Keratinocyte (primary cell): ENCODE measurements at regions not wholly inside any gene's neighbourhood (a gene's known extent, or its start where the extent isn't known, plus 50 kb on each side); places are given as distances from the start of the nearest gene placed in this dataset.
A peak's percentile ranks its signal among the peaks of the same experiment; 100 is the strongest.

Source experiments
- DNase-seq: peaks from one replicate; pipeline ENCODE4 v3.0.0-alpha.2; 2011; ENCODE audit warnings: low read depth, missing footprints, low spot score
- FAIRE-seq: peaks from 2 replicates; lab custom pipeline; 2011; peaks lifted over from hg19 to GRCh38; lab: Jason Lieb, UNC
- H2AFZ ChIP-seq: 2 replicates; pipeline ENCODE4 v1.6.0; 2012; ENCODE audit warnings: low read length, control low read depth, inconsistent platforms; ENCODE audit not compliant: control insufficient read depth
- H3K27ac ChIP-seq: 2 replicates; pipeline ENCODE4 v1.5.1; 2011; ENCODE audit warnings: low read length; ENCODE audit not compliant: control insufficient read depth, insufficient read depth
- H3K27me3 ChIP-seq: 3 replicates; pipeline ENCODE4 v1.6.0; 2011; ENCODE audit warnings: low read length; ENCODE audit not compliant: control insufficient read depth, insufficient read depth; ENCODE audit errors: extremely low read depth
- H3K36me3 ChIP-seq, 2 experiments: 2 replicates in 1 of 2; 3 replicates in 1 of 2; pipeline ENCODE4 v1.5.1; 2011; ENCODE audit warnings: low read length in 2 of 2, mild to moderate bottlenecking in 1 of 2; ENCODE audit not compliant: control insufficient read depth in 2 of 2, insufficient read depth in 2 of 2; ENCODE audit errors: extremely low read depth in 1 of 2
- H3K4me1 ChIP-seq: 3 replicates; pipeline ENCODE4 v1.5.1; 2011; ENCODE audit warnings: low read length; ENCODE audit not compliant: control insufficient read depth, insufficient read depth; ENCODE audit errors: extremely low read depth
- H3K4me2 ChIP-seq: 3 replicates; pipeline ENCODE4 v1.6.0; 2011; ENCODE audit warnings: low read depth, low read length; ENCODE audit not compliant: control insufficient read depth, insufficient read depth; ENCODE audit errors: extremely low read depth
- H3K4me3 ChIP-seq, 3 experiments: fragments of 200-600 bp in 1 of 3; sonication (generic) in 1 of 3; 2 replicates in 2 of 3; 3 replicates in 1 of 3; pipeline ENCODE4 v1.5.1; 2011 to 2016; ENCODE audit warnings: low read length in 3 of 3, mild to moderate bottlenecking in 3 of 3, control low read depth in 2 of 3, inconsistent platforms in 1 of 3, low read depth in 1 of 3, mixed read lengths in 1 of 3, mixed run types in 1 of 3, moderate library complexity in 1 of 3; ENCODE audit not compliant: control insufficient read depth in 2 of 3, insufficient read depth in 2 of 3; ENCODE audit errors: extremely low read depth in 1 of 3
- H3K79me2 ChIP-seq: 2 replicates; pipeline ENCODE4 v1.6.0; 2012; ENCODE audit warnings: low read length; ENCODE audit not compliant: control insufficient read depth, insufficient read depth
- H3K9ac ChIP-seq: 3 replicates; pipeline ENCODE4 v1.6.0; 2011; ENCODE audit warnings: low read length; ENCODE audit not compliant: control insufficient read depth, insufficient read depth; ENCODE audit errors: extremely low read depth
- H3K9me1 ChIP-seq: 3 replicates; pipeline ENCODE4 v1.6.0; 2011; ENCODE audit warnings: low read length; ENCODE audit not compliant: control insufficient read depth, insufficient read depth; ENCODE audit errors: extremely low read depth
- H3K9me3 ChIP-seq: 2 replicates; pipeline ENCODE4 v1.5.1; 2012; ENCODE audit warnings: low read depth, low read length; ENCODE audit not compliant: control insufficient read depth
- H4K20me1 ChIP-seq: 3 replicates; pipeline ENCODE4 v1.6.0; 2011; ENCODE audit warnings: low read length; ENCODE audit not compliant: control insufficient read depth, insufficient read depth; ENCODE audit errors: extremely low read depth
- EZH2 ChIP-seq: IDR thresholded peaks from one replicate; pipeline ENCODE4 v1.6.1; 2012; ENCODE audit warnings: inconsistent platforms, mild to moderate bottlenecking, low read length, moderate library complexity
- dilution Hi-C: fragments of 300-500 bp; cut with MboI; formaldehyde crosslinking; loops from one replicate; pipeline ENCODE4 v1.7.0; 2020; ENCODE audit warnings: low sequenced_read_pairs; ENCODE audit not compliant: extremely low pct_ligation_motif_present
- TF ChIP-seq, protein P1 (sequence below), 3 experiments: IDR thresholded peaks in 1 of 3; conservative IDR thresholded peaks in 1 of 3; optimal IDR thresholded peaks in 1 of 3; 2 replicates in 2 of 3; 3 replicates in 1 of 3; pipeline versions ENCODE3 to v1.5.1; 2011; ENCODE audit warnings: low read length in 3 of 3, mild to moderate bottlenecking in 3 of 3, moderate library complexity in 2 of 3, control low read depth in 1 of 3, inconsistent platforms in 1 of 3; ENCODE audit not compliant: insufficient read depth in 2 of 3; ENCODE audit errors: extremely low read depth in 1 of 3

DNA sequence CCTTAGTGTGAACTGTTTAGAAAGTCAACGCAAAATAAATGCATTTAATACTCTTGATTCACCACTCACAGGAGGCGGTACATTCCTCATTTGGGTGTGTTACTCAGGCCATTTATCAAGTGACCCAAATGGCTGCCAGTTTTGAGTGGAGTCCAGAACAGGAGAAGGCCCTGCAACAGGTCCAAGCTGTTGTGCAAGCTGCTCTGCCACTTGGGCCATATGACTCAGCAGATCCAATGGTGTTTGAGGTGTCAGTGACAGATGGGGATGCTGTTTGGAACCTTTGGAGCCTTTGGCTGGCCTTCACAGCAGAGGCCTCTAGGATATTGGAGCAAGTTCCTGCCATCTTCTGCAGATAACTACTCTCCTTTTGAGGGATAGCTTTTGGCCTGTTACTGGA lies 609.2 kb downstream of the KCNT2 start:
- dilution Hi-C loops: no loop called here
- H3K36me3 ChIP-seq: no peaks in the 10 kb centered on the region
- H3K27me3 ChIP-seq: no peaks in the 10 kb centered on the region
- no peak overlapping the region for H3K4me2 ChIP-seq
- H2AFZ ChIP-seq: no peak overlapping the region
- no peak for FAIRE-seq
- no peaks in the 10 kb centered on the region for H4K20me1 ChIP-seq
- TF ChIP-seq EZH2: no peak
- TF ChIP-seq, protein P1, sequence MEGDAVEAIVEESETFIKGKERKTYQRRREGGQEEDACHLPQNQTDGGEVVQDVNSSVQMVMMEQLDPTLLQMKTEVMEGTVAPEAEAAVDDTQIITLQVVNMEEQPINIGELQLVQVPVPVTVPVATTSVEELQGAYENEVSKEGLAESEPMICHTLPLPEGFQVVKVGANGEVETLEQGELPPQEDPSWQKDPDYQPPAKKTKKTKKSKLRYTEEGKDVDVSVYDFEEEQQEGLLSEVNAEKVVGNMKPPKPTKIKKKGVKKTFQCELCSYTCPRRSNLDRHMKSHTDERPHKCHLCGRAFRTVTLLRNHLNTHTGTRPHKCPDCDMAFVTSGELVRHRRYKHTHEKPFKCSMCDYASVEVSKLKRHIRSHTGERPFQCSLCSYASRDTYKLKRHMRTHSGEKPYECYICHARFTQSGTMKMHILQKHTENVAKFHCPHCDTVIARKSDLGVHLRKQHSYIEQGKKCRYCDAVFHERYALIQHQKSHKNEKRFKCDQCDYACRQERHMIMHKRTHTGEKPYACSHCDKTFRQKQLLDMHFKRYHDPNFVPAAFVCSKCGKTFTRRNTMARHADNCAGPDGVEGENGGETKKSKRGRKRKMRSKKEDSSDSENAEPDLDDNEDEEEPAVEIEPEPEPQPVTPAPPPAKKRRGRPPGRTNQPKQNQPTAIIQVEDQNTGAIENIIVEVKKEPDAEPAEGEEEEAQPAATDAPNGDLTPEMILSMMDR (optimal IDR thresholded peaks at IDR 0.05 in 1 of 3, IDR thresholded peaks at IDR 0.05 in 1 of 3, conservative IDR thresholded peaks at IDR 0.05 in 1 of 3; ENCODE audit: extremely low read depth in 1 of 3, insufficient read depth in 2 of 3, low read length in 3 of 3): no peak
- no peaks in the 10 kb centered on the region for H3K79me2 ChIP-seq
- no peak overlapping the region for H3K9ac ChIP-seq
- no peak overlapping the region for H3K4me3 ChIP-seq
- H3K9me1 ChIP-seq: no peaks in the 10 kb centered on the region
- H3K4me1 ChIP-seq: peaks cover 20% of the 10 kb centered on the region
- no peak for DNase-seq
- H3K9me3 ChIP-seq: no peaks in the 10 kb centered on the region
- no peak overlapping the region for H3K27ac ChIP-seq

DNA sequence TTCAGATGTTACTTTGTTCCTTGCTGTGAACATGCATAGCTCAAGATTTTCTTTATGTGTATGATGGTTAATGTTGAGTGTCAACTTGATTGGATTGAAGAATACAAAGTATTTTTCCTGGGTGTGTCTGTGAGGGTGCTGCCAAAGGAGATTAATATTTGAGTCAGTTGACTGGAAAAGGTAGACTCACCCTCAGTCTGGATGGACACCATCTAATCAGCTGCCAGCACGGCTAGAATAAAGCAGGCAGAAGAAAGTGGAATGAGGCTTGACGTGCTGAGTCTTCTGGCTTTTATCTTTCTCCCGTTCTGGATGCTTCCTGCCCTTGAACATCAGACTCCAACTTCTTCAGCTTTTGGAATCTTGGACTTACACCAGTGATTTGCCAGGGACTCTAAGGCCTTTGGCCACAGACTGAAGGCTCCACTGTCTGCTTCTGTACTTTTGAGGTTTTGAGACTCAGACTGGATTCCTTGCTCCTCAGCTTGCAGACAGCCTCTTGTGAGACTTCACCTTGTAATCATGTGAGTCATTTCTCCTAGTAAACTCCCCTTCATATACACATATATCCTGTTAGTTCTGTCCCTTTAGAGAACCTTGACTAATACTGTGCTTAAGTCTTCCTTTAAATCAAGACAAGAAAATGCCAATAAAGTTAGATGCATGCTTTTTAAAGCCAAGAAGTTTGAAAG lies 626.6 kb downstream of the KCNT2 start:
- DNase-seq (no peak), FAIRE-seq (peak; percentile 78)
- H2AFZ ChIP-seq: peak overlapping the region; percentile 32
- H3K4me1 ChIP-seq: peaks cover 11% of the 10 kb centered on the region
- H3K9me1 ChIP-seq: no peaks in the 10 kb centered on the region
- H3K27me3 ChIP-seq: no peaks in the 10 kb centered on the region
- no peak for TF ChIP-seq EZH2
- TF ChIP-seq, protein P1 (optimal IDR thresholded peaks at IDR 0.05 in 1 of 3, IDR thresholded peaks at IDR 0.05 in 1 of 3, conservative IDR thresholded peaks at IDR 0.05 in 1 of 3; ENCODE audit: extremely low read depth in 1 of 3, insufficient read depth in 2 of 3, low read length in 3 of 3): no peak
- no peak overlapping the region for H3K4me3 ChIP-seq
- H3K4me2 ChIP-seq: peak overlapping the region; percentile 34
- H3K9me3 ChIP-seq: no peaks in the 10 kb centered on the region
- H3K9ac ChIP-seq: no peak overlapping the region
- H3K79me2 ChIP-seq: no peaks in the 10 kb centered on the region
- peak overlapping the region; percentile 2 for H3K27ac ChIP-seq
- H3K36me3 ChIP-seq: no peaks in the 10 kb centered on the region
- dilution Hi-C loops: no loop called here
- no peaks in the 10 kb centered on the region for H4K20me1 ChIP-seq
